ENCODE measurements at regions not wholly inside any gene's neighbourhood (a gene's known extent, or its start where the extent isn't known, plus 50 kb on each side); places are given as distances from the start of the nearest gene placed in this dataset.

DNA sequence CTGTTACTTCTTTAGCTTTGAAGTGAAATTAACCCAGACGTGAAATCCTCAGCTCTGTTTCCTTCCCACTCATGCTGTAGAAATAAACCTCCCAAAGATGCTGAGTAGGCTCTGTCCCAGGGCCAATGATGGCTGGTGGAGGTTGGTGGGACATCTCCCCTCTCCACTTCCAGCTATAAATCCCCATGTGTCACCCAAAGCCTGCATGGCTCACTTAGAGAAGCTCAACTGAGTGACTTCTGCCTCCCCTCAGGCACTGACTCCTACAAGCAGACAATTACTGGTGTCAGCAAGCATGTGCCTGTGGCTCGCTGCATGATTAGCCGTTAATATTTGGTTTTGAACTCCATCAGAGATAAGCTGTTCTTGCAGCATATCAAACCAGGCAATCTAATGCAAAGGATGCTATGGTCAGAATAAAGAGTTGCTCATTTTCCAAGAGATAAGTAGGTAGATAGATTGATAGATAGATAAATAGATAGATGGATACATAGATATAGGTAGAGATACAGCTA lies 569.5 kb upstream of the WWC1 start:
- no peak for DNase-seq

DNA sequence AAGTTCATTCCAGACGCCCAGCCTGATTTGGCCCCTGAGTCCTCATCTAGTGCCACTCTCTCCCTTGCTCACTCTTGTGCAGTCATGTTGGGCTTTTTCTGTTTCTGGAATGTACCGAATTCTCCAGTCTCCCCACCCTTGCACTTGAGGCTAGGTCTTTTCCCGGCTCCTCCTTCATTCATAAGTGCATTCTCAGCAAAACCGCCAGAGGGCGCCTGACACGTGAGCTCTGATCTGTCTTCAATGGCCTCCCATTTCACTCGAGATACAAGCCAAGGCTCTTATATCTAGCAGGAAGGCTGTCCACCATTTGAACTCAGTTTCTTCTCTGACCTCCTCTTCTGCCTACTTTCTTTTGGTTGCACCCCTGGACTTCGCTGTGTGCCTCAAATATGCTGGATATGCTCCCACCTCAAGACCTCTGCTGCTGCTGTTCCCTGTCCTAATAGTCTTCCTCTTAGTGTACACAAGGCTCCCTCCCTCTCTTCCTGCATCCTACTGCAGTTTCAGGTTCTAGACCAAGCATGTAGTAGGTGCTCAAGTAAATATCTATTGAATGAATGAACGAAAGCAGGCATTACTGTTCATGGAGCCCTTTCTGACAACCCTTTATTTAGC lies 568.1 kb upstream of the WWC1 start:
- DNase-seq, result peak; percentile 42

DNA sequence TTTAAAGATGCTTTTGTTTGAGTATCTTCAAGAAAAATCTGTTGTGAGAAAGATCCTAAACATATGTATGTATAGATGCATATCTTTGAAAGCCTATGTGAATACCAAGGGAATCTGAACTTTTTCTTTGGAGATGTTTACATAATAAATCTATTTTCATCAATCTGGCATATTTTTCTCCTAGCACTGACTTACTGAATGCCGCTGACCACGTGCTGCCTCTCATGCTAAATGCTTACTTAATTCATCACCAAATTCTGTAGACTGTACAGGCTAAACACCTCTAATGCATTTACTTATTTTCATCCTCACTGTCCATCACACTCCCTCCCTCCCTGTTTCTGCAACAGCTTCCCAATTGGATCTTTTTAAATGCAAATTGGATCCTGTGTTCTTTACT lies 566.2 kb upstream of the WWC1 start:
- no peak for DNase-seq

DNA sequence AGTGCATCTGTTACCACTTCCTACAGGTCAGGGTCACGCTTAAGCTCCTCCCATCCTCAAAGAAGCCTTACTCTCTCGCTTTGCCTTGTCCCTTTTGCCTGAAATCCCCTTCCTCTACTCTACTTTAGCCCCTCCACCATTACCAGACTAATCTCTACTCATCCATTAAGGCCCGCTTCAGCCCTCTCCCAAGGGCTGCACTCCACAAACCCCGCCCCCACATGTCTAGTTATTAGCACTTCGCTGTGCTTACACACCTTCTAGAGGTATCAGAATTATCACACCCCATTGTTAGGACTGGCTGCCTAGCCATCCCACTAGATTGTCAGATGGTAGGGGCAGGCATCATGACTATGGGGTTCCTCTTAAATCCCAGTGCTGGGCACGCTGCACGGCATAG lies 565.7 kb upstream of the WWC1 start:
- no peak for DNase-seq

DNA sequence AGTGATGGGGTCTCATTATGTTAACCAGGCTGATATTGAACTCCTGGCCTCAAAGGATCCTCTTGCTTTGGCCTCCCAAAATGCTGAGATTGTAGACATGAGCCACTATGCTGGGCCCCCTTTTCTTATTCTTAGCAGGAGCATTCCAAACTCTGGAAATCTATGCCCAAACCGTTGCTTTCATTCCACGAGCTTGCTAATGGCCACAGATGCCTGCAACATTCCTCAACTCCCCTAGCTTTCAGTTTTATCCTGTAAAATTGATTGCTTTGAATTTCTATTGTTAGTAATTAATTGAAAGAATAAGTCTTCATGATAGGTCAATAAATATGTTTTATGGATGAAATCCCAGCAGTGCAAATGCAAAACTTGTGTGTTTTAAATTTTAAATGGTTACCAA lies 564.8 kb upstream of the WWC1 start:
- DNase-seq, result no peak

DNA sequence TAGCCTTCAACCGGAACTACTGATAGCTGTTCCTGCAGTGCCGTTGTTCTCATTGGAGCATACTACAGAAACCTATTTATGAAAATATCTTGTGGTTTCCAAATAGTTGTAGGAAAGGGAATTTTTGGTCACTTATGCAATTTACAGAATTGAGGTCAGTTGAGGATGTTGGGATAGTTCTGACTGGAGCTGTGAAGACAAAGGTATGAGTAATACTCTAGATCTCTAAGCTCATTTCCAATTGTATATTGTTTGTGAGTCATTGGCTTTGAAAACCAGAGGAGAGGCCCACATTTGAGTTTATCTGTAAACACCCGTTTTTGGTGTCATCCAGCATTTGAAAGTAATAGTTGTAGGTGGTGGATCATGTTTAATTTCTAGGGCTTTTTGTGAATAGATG lies 561.3 kb upstream of the WWC1 start:
- DNase-seq, result no peak

DNA sequence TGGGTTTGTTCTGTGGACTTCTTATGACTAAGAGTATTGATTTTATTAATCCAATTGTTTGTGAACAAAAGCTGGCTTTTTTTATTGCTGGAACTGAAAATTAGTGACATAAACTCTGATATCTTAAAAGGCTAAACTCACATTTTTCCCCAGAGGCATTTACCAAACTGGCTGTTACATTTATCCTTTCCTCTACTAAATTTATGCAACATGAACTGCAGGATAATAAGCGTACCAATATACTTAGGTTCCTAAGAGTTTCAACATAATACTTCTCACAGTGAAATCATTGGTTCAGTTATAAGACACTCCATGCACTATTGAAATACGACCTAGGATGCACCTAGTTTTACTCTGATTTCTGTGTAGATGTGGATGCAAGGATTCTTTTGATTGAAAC lies 560.8 kb upstream of the WWC1 start:
- DNase-seq, result no peak

DNA sequence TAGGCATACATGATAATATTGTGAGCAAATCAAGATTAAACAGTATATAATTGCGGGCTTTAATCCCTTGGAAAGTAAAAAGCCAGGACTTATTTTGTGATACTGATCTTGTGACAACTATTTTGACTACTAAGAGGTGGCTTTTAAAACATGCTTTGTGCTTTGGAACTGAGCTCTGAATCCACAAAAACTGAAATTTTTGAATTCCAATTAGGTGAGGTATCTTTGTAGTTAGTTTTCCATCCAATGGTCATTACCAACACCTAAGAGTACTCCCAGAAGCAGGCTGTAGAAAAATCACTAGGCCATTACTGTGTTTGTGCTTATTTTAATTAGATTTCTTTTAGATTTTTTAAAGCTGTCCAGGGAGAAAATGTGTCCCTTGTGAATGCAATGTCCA lies 559.5 kb upstream of the WWC1 start:
- DNase-seq, result no peak

DNA sequence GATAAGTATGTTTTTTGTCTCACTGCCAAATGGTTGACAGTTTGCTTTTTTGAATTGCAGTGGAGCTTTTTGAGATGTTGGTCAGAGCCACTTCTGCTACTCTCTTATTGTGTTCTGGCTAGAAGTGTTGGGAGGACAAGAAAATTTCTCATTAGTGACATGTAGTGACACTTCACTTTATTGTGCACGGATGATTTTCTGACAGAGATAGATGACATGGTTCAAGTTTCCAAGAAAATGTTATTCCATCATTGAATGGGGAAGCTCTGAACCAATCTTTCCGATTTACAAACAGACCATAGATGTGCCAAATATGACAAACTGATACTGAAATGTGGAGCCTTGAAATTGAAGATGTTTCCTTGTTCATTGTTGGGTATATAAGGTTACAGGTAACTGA lies 558.9 kb upstream of the WWC1 start:
- no peak for DNase-seq

DNA sequence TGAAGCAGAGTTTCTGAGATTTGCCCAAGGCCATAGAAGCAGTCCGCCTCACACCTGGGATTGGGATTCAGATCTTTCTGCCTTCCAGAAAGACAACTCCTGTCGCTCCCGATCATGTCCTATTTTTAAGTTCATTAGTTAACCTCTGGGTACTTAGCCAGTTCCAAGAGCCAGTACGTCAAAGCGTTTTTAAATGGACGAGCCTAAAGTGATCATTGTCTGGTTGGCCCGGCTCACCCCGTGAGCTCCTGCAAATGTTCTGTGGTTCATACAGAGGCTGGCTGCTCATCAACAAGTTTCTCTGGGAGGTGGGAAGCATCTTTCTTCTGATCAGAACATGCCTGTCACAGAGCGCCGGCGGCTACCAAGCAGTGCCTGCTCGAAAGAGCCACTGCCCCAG lies 554.5 kb upstream of the WWC1 start:
- DNase-seq, result no peak

DNA sequence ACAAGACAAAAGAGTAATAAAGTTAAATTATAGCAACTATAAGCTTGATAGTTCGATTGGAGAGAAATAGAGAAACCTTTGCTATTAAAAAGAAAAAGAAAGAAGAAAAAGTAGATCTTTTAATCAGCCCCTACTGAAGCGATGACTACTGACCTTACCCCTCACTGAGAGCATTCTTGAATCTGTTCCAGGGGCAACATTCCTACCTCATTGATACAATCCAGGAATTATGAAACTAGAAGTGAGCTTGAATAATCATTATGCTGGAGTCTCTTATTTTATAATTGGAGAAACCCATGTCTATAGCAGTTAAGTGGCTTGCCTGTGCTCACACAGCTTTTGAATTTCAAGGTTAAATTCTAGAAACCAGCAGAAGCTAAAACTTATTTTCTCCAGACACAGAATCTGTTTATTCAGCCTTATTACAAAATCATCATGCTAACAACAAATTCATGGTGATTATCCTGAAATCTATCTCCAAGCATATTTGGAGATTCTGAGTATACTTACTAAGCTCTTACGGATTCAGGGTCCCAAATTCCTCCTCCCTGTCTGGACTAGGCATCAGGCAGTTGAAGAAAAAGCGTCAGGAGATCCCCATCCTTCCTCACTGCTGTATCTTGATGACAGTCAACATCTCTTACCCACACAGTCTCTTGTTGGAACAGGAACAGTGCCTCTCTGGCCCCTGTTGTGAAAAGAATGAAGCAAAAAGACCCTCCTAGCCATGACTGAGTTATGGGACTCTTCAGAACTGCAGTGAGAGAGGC lies 547.6 kb upstream of the WWC1 start:
- DNase-seq, result no peak

DNA sequence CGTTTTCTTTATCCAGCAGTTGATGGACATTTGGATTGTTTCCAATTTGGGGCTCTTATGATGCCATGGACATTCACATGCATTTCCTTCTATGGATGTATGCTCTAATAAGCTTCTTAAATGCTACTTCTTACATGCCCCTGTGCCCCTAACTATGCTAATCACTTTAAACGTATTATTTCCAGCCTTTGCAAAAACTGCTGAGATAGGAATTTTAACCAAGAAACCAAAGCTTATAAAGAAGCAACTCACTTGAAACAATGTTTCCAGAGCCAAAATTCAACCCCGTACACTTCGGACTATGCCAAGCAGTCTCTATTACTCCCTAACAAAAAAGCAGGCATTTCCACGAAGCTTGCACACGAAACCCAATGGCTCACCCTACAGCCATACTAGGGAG lies 545.6 kb upstream of the WWC1 start:
- no peak for DNase-seq

DNA sequence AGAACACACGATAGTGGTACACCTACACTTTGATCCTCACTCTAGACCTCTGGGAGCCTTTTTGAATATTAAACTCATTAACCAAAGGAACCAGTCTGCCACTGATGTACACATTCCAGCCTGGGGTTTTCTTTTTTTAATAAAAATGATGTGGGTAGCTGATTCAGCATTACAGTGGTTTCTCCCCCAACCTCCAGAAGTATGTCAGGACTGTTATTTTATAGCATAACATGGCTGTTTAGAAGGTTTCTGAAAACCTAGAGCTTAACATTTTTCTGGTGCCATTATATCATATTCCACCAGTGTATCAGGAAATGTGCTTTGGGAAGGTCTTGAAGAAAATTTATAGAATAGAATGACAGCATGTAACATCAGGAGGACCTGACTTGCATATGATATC lies 540.9 kb upstream of the WWC1 start:
- no peak for DNase-seq

DNA sequence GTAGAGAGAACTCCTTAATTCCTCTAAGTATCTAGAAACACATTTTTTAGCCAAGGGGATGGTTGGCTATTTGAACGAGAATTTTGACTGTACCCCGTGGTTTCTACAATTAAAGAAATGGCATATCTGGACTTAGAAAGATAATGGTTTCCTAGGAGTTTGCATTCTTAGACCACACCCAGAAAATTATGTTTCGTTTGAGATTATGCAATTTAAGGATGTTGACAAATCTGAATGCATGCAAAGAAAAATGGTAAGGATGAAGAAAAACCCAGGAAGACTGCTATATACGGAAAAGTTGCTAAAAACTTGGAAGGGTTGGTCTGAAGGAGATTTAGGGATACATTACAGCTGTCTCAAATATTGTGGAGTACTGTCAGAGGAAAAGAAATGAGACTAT lies 538.5 kb upstream of the WWC1 start:
- no peak for DNase-seq

DNA sequence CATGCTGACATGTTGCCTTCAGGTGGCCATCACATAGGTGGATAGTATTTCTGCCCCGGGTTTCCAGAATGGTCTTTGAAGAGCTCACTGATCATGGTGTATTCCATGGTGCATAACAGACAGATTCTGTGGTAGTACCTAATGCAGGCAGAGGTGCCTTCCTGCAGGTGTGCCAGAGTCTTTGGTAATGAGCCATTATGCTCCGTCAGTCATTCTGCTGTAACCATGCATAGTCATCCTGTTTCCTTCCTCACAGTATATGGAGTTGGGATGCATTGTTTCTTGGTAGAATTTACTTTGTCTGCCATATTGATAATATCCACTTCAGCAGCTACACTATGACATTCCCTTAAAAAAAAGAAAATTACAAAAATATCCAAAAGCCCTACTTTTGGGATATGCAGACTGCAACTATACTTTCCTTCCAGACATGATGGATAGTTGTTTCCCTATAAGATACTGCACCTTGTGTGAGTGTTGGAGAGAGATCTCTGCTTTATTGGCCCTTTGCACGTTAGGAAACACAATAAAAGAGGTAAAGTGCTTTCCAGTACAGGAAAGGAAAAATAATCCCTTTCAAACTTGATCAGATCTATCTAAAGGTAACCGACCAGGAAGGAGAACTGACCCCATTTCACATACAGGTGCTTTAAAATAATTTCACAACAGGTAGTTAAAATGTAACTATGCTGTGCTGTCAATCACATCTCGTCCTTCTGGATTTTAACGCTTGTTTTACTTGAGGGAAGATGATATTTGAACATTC lies 537.5 kb upstream of the WWC1 start:
- no peak for DNase-seq

DNA sequence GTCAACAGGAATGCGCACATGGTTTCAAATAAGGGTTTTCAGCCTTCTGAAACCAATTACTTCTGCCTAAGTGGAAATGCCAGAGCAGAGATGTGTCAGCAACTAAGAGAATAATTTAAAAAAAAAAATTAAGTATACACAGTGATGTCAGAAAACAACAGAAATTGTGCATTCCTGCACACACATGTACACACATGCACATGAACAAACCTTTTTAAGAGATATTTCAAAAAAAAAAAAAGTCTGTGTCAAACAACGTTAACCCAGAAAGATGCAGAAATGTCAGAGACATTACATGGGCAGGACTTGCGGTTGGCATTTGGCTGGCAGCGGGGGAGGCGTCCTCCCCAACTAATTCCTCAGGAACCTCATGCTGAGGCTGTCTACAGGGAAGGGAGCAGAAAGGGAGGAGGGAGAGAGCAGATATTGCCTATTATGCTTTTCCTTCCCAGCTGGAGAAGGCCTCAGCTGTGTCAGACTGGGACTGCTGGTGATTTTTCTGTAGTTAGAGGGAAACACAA lies 536.9 kb upstream of the WWC1 start:
- DNase-seq, result no peak

DNA sequence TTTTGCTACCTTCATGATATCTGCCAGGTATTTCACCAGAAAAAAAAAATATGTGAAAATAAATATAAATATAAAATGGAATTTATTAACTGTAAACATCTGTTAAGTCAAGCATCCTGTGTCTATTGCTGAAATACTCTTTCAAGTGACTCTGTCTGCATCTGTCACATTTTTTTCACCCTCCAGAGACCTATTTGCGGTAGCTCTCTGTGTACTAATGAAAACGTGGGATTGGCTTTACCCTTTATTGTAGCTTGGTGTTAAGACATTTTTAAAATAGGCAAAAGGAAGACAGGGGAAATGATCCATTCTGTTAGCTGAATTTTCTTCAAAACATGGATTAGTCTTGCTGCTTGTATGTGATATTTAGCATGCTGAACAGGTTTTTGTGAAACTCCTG lies 536.0 kb upstream of the WWC1 start:
- no peak for DNase-seq

DNA sequence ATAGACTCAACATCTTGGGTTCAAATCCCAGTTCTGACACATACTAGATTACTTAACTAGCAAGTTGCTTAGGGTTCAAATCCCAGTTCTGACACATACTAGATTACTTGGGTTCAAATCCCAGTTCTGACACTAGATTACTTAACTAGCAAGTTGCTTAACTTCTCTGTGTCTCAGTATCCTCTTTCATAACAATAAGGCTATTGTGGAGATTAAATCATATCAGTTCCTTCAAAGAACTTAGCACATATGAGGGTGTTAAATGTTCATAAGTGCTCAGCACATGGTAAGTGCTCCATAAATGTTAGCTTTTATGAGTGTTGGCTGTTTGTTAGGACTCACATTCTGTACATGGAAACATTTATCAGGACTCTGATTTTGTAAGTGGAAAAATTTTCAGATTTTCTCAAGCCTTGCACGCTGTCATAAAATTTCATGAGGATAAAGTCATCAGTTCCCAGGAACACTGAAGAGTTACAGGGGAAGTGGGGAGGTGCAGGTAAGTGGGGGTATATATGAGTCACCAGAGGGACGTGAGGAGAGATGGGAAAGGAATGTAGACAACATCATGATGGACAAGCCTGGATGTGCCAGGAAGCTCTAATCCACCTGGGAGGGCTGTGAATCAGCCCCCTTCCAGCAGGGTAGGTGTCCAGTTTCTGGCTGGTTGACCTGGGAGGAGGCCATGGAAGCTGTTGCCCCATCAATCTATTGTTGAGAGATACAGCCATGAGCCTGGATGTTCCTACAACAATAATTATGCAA lies 532.2 kb upstream of the WWC1 start:
- DNase-seq, result no peak

DNA sequence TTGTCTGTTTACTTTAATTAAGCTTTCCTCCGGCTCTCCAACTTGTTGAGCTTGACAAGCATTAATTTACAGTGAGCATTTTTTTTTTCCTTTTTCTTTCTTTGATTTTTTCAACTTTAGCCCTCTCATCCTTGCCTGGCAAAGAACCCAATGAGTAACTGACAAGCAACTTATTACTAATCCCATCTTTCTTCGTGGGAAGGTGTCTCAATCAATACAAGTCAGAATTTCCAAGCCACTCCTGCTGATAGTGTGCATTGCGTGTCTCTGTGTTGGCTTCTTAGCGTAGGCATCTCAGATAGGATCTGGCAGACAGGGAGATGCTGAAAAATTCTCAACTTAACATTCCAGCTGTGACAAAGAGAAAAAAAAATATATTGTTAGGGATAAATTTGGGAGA lies 527.7 kb upstream of the WWC1 start:
- no peak for DNase-seq

DNA sequence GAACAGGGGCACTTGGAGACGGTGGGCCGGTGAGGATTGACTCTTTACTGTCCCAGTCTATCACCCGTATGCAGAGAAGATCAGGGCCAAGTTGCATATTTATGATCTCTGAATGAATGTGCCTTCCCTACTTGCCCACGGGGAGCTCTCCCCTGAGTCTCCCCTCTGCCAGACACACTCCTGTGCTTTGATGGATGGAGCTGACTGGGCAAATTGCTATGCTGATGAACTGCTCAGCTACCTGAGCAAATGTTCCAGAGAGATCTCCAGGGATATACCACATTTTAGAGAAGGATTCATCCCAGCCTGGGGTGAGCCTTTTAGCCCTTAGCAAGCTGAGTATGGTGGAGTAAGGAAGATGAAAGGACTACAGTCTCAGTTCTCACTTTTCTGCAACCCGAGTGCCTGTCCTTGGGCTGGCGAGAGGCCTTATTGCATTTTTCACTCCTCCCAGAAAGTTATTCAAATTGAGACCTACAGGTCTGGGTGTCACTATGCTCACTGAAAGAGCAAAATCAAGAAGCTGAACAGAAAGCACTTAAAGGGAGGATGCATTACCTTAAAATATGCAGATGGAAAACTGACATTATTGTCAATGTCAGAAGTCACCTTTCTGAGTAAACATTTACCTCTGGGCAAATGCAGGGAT lies 526.7 kb upstream of the WWC1 start:
- DNase-seq, result no peak

DNA sequence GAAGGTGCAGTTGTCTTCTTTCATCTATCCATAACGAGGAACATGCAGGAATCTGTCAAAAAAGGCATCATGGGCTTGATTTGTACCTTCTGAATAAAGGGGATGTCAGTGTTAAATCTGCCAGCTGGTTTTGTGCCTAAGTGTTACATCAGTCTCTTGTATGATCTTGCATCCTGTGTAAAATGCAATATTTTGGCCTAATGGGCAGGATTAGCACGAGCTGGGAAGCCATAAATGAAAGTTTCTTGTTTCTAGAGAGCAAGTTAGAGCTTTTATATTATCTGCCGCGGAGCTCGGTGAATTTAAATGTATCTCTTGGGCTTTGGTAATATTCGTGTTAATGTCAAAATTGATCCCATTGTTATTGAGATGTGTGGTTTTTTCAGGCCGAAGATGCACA lies 526.1 kb upstream of the WWC1 start:
- DNase-seq, result no peak

DNA sequence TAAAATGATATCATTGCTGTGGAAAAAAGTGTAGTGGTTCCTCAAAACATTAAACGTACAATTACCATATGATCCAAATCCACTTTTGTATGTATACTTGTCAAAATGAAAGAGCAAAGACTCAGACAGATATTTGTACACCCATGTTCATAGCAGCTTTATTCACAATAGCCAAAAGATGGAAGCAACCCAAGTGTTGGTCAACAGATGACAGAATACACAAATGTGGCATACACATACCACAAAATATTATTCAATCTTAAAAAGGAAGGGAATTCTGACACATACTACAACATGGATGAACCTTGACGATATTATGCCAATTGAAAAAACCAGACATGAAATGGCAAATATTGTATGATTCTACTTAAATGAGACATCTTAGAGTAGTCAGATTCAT lies 524.5 kb upstream of the WWC1 start:
- no peak for DNase-seq
